Astrocyte (in vitro differentiated cells and primary cell): ENCODE measurements at regions not wholly inside any gene's neighbourhood (a gene's known extent, or its start where the extent isn't known, plus 50 kb on each side); places are given as distances from the start of the nearest gene placed in this dataset.

Source experiments
- DNase-seq: peaks from one replicate; pipeline ENCODE4 v3.0.0-alpha.2; 2010; ENCODE audit warnings: low read depth
- FAIRE-seq: peaks from 2 replicates; lab custom pipeline; 2011; peaks lifted over from hg19 to GRCh38; lab: Jason Lieb, UNC
- H2AFZ ChIP-seq: 2 replicates; pipeline ENCODE4 v1.6.0; 2012; ENCODE audit warnings: low read depth, low read length, inconsistent platforms
- H3K27ac ChIP-seq: 2 replicates; pipeline ENCODE4 v1.5.1; 2011; ENCODE audit warnings: low read depth, low read length, inconsistent platforms
- H3K27me3 ChIP-seq: 2 replicates; pipeline ENCODE4 v1.6.0; 2011; ENCODE audit warnings: low read length, inconsistent platforms; ENCODE audit not compliant: insufficient read depth
- H3K36me3 ChIP-seq: 2 replicates; pipeline ENCODE4 v1.5.1; 2011; ENCODE audit warnings: low read length, inconsistent platforms; ENCODE audit not compliant: insufficient read depth
- H3K4me1 ChIP-seq: 2 replicates; pipeline ENCODE4 v1.5.1; 2011; ENCODE audit warnings: low read length, inconsistent platforms; ENCODE audit not compliant: insufficient read depth
- H3K4me2 ChIP-seq: 2 replicates; pipeline ENCODE4 v1.6.0; 2012; ENCODE audit warnings: low read length, inconsistent platforms
- H3K4me3 ChIP-seq: 2 replicates; pipeline ENCODE4 v1.5.1; 2011; ENCODE audit warnings: low read depth, mild to moderate bottlenecking, low read length, inconsistent platforms; ENCODE audit not compliant: insufficient read depth
- H3K79me2 ChIP-seq: 2 replicates; pipeline ENCODE4 v1.6.0; 2012; ENCODE audit warnings: mild to moderate bottlenecking, low read length, inconsistent platforms; ENCODE audit not compliant: insufficient read depth
- H3K9ac ChIP-seq: 2 replicates; pipeline ENCODE4 v1.6.0; 2012; ENCODE audit warnings: mild to moderate bottlenecking, low read length, inconsistent platforms
- H3K9me3 ChIP-seq: 2 replicates; pipeline ENCODE4 v1.5.1; 2012; ENCODE audit warnings: low read depth, mild to moderate bottlenecking, low read length, inconsistent platforms; ENCODE audit not compliant: insufficient read depth
- H4K20me1 ChIP-seq: 2 replicates; pipeline ENCODE4 v1.6.0; 2012; ENCODE audit warnings: low read length, inconsistent platforms; ENCODE audit not compliant: insufficient read depth
- H3K27ac Mint-ChIP-seq: one replicate; pipeline ENCODE4 v1.8.0; 2021; ENCODE audit warnings: mild to moderate bottlenecking, mixed read lengths; ENCODE audit not compliant: unreplicated experiment
- H3K27me3 Mint-ChIP-seq: one replicate; pipeline ENCODE4 v1.8.0; 2021; ENCODE audit warnings: low read depth, mixed read lengths; ENCODE audit not compliant: unreplicated experiment
- H3K36me3 Mint-ChIP-seq: one replicate; pipeline ENCODE4 v1.8.0; 2021; ENCODE audit warnings: low read depth, mixed read lengths; ENCODE audit not compliant: unreplicated experiment
- H3K4me1 Mint-ChIP-seq: one replicate; pipeline ENCODE4 v1.8.0; 2021; ENCODE audit warnings: low read depth, mixed read lengths; ENCODE audit not compliant: unreplicated experiment
- H3K4me3 Mint-ChIP-seq: one replicate; pipeline ENCODE4 v1.8.0; 2021; ENCODE audit warnings: mild to moderate bottlenecking, moderate library complexity, mixed read lengths; ENCODE audit not compliant: unreplicated experiment
- H3K9me3 Mint-ChIP-seq: one replicate; pipeline ENCODE4 v1.8.0; 2021; ENCODE audit warnings: mild to moderate bottlenecking, mixed read lengths; ENCODE audit not compliant: unreplicated experiment
- CTCF ChIP-seq: IDR thresholded peaks from 2 replicates; pipeline ENCODE4 v1.5.1; 2011; ENCODE audit warnings: low read depth, mild to moderate bottlenecking, inconsistent platforms, low read length, moderate library complexity; ENCODE audit not compliant: insufficient read depth
- EZH2 ChIP-seq: IDR thresholded peaks from 2 replicates; pipeline ENCODE4 v1.6.1; 2012; ENCODE audit warnings: mild to moderate bottlenecking, low read length, inconsistent platforms; ENCODE audit not compliant: insufficient read depth

DNA sequence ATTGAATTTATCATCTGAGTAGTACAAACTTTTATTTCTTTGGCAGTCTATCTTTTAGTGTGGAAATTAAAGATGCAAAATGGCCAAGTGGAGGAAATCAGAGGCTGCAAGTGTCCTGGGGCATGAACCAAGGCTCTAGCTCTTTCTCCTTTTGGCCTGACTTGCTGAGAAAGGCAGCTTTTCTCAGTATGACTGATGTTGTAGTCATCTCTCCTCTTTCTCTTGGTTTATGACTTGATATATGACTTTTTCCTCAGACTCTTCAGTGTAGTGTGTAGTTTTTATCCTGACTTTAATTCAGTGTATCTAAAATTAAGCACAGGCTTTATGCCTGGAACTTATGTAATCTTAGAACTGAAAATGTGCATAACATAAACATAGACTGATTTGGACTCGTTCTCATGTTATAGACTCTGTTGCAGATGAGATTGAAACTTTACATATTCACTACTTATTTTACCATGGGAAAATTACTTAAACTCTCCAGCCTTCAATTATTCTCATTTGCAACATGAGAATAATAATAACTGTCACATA is 65.7 kb downstream of the SLITRK5 start:
- Histone ChIP-seq H2AFZ (no peak overlapping the region), H3K36me3 (no peaks in the 10 kb centered on the region), H3K4me1 (no peaks in the 10 kb centered on the region), H3K27ac (no peak overlapping the region), H4K20me1 (no peaks in the 10 kb centered on the region), H3K9me3 (no peaks in the 10 kb centered on the region), H3K79me2 (no peaks in the 10 kb centered on the region), H3K9ac (no peak overlapping the region), H3K4me2 (no peak overlapping the region), H3K27me3 (no peaks in the 10 kb centered on the region), H3K4me3 (no peak overlapping the region)
- DNase-seq (no peak), FAIRE-seq (no peak)
- Mint-ChIP-seq H3K27ac (no peak overlapping the region), H3K27me3 (no peaks in the 10 kb centered on the region), H3K4me3 (no peak overlapping the region), H3K36me3 (no peaks in the 10 kb centered on the region), H3K9me3 (no peaks in the 10 kb centered on the region), H3K4me1 (no peaks in the 10 kb centered on the region)
- no peak for TF ChIP-seq CTCF
- TF ChIP-seq EZH2 = no peak

DNA sequence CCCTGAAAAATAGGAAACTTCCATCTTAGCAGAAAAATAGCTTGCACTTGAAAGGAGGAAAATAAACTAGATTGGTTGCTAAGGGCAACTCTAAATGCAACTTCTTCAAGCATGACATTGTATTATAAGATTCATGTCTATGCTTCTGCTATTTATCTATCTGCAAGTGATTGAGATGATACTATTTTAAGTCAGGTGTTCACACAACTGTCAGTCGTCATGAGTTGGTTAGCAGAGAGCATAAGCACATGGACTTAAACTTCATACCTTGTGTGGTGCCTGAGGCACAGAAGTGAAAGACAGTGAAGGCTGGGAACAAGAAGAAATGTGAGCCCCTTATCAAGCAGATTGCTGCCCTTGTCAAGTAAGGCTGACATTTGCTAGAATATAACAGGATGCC is 82.9 kb downstream of the SLITRK5 start:
- Histone ChIP-seq H3K27me3 (no peaks in the 10 kb centered on the region), H3K9ac (no peak overlapping the region), H3K4me3 (no peak overlapping the region), H3K4me1 (no peaks in the 10 kb centered on the region), H3K79me2 (no peaks in the 10 kb centered on the region), H3K36me3 (no peaks in the 10 kb centered on the region), H3K9me3 (no peaks in the 10 kb centered on the region), H2AFZ (no peak overlapping the region), H3K27ac (no peak overlapping the region), H3K4me2 (no peak overlapping the region), H4K20me1 (no peaks in the 10 kb centered on the region)
- no peak for DNase-seq
- Mint-ChIP-seq H3K36me3 (no peaks in the 10 kb centered on the region), H3K9me3 (no peaks in the 10 kb centered on the region), H3K4me3 (no peak overlapping the region), H3K27ac (no peak overlapping the region), H3K27me3 (no peaks in the 10 kb centered on the region), H3K4me1 (no peaks in the 10 kb centered on the region)
- TF ChIP-seq EZH2 = no peak
- TF ChIP-seq CTCF = no peak
- FAIRE-seq = no peak

- Mint-ChIP-seq H3K27me3 (no peaks in the 10 kb centered on the region), H3K4me1 (no peaks in the 10 kb centered on the region), H3K27ac (no peak overlapping the region), H3K4me3 (no peak overlapping the region), H3K36me3 (no peaks in the 10 kb centered on the region), H3K9me3 (no peaks in the 10 kb centered on the region)
- DNase-seq (no peak), FAIRE-seq (no peak)
- H3K4me1 ChIP-seq = no peaks in the 10 kb centered on the region
- TF ChIP-seq CTCF (no peak), EZH2 (no peak)
- H3K27me3 ChIP-seq = no peaks in the 10 kb centered on the region
- no peaks in the 10 kb centered on the region for H3K79me2 ChIP-seq
- H2AFZ ChIP-seq = no peak overlapping the region
- no peaks in the 10 kb centered on the region for H3K9me3 ChIP-seq
- no peak overlapping the region for H3K27ac ChIP-seq
- no peak overlapping the region for H3K9ac ChIP-seq
- no peak overlapping the region for H3K4me2 ChIP-seq
- H4K20me1 ChIP-seq = no peaks in the 10 kb centered on the region
- H3K4me3 ChIP-seq = no peak overlapping the region
- H3K36me3 ChIP-seq = no peaks in the 10 kb centered on the region
These were observed 98.3 kb downstream of the SLITRK5 start for GRCh38 chr13:87769445-87769844.
